CD1c-positive myeloid dendritic cell (primary cell): ENCODE measurements at regions not wholly inside any gene's neighbourhood (a gene's known extent, or its start where the extent isn't known, plus 50 kb on each side); places are given as distances from the start of the nearest gene placed in this dataset.
"Not testable (repeated sequence)": the region's sequence is repeated elsewhere in the genome, so short reads cannot be mapped to it uniquely, and the experiment has no call there.

Source experiments
- DNase-seq: peaks from one replicate; pipeline ENCODE4 v3.0.0-alpha.2; 2016; ENCODE audit errors: extremely low spot score

DNA sequence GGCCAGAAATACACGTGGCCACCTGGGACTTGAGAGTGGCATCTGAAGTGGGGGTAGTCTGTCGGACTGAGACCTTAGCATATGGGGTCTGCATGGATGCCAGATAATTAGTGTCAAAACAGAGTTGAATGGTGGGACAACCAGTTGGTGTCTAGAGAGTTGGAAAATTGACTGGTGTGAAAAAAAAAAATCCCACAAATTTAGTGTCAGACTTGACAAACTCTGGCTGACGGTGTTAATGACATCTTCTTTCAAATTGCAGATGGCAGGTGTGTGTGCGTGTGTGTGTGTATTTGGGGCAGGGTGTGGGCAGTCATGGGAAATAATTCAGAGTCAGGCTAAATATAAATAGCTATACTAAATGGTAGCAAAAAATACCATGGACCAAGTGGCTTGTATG, 365.4 kb upstream of the RGPD4 start:
- no peak for DNase-seq

DNA sequence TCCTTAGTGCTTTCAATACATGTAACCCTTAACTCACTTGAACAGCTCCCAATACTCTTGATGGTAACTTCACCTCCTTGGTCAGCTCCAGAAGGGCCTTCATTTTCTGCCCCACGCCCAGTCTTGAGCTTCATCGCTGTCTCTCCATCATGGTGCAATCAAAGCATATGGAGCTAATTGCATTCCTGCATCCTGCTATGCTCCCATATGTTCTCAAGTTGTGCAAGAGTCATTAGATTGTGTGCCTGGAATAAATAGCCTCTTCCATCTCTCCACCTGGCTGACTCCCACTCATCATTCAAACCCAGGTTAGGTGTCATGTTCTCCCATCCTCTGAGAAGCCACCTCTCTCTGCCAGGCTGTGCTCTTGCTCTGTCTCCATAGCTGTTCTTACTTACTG, 364.5 kb upstream of the RGPD4 start:
- no peak for DNase-seq

DNA sequence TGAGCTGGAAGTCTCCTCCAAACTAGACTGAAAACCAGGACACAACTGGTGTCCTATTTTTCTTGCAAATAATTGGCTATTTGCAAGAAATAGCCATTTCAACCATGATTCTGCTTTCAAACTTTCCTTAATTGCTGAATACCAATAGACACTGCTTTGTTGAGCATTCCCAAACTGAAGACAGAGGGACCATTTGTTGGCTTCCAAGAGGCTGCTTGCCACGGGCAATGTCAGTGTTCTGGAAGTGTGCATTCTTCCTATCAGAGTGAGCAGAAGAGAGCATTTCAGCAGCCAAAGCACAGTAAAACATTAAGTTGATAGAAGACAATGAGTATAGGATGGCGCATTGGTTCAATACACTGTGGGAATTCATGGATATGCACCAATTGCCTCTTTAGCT, 360.5 kb upstream of the RGPD4 start:
- no peak for DNase-seq

DNA sequence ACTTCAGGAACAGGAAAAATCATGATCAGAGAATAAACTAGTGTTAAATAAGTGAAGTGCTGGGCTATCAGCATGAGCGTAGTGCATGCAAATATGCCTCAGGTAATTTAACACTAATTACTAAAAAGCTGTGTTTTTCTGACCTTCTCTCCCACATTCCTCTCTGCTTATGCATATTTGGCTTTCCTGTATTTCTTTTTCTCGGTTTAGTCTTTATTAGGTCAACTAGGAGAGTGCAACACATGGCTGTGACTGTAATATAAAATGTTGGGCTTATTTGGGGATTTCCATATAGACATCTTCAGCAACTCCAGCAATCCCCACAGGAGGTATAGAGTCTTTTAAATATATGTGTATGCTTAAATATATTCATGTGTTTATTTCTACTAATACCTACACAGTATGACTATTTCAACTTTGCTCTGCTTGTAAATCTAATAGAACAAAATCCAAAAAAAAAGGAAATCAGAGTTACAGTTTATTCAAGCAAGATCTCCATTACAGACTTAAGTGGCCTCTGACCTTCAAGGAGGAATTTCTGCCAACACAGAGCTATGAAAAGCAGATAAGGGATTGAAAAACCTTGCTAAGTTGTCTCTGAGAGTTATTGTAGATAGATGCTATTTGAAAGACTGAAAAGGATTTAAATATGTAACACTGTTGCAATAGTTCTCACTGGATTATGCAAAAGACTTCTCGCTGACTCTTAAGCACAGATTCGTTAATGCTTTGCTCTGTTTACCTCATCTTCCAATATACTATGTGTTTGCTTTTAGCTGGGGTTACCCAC, 359.5 kb upstream of the RGPD4 start:
- DNase-seq: no peak

DNA sequence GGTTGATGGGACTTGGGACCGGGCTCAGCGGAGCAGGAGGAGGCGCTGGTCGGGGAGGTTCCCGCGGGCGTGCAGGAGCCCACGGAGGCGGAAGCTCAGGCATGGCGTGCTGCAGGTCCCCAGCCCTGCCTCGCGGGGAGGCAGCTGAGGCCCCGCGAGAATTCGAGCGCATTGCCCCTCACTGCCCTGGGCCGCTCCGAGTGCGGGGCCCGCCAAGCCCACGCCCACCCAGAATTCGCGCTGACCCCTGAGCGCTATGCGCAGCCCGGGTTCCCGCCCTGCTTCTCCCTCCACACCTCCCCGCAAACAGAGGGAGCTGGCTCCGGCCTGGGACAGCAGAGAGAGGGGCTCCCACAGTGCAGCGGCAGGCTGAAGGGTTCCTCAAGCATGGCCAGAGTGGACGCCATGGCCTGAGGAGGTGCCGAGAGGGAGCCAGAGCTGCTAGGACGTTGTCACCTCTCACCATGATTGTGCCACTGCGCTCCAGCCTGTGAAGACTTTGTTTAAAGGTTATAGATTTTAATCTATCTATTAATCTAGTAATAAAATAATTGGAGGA, 357.2 kb upstream of the RGPD4 start:
- DNase-seq: no peak

DNA sequence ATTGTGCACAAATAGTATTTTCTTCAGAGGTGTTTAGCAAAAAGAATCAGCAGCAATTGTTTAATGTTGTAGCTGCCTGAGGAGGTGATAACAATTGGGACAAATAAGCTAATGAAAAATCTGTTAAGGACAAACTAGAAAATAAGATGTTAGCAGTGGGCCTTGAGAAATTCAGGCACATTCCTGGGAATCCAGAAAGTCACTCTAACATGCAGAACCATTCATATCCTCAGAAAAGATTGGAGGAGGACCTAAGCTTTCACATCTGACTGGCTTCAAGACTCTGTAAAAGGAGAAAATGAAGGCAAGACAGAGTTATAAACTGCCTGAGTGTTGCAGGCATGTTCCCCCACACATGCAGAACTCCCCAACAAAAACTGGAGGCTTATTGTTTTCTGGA, 353.5 kb upstream of the RGPD4 start:
- DNase-seq: no peak

DNA sequence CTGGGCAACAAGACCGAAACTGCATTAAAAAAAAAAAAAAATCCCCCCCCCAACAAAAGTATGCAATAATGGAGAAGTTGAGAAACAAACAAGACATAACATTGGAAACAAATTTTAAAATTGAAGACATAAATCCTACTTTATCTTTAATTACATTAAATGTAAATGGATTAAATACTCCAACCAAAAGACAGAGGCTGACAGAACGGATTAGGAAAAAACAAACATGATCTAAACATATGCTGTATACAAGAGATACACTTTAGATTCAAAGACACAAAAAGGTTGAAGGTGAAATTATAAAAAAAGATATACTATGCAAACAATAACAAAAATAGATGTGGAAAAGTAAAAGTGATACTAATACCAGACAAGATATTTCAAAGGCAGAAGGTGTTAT, 350.8 kb upstream of the RGPD4 start:
- DNase-seq: no peak

DNA sequence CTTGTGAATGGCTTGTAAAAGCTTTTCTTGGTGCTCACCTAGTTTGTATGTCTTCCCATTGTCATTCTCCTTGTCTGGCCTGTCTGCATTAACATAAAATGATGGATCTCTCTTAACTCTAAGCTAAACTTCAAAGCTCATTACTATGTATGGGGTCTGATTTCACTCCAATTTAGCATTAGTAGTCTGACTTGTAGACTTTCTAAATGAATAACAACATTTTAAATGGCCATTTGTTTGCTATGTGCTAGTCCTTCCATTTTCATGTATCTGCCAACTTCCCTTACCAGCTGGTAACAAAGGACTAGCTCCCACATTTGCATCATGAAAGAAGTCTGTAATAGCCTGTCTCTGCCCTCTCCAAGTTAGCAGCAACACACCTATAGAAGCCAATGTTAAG, 324.2 kb upstream of the RGPD4 start:
- no peak for DNase-seq

DNA sequence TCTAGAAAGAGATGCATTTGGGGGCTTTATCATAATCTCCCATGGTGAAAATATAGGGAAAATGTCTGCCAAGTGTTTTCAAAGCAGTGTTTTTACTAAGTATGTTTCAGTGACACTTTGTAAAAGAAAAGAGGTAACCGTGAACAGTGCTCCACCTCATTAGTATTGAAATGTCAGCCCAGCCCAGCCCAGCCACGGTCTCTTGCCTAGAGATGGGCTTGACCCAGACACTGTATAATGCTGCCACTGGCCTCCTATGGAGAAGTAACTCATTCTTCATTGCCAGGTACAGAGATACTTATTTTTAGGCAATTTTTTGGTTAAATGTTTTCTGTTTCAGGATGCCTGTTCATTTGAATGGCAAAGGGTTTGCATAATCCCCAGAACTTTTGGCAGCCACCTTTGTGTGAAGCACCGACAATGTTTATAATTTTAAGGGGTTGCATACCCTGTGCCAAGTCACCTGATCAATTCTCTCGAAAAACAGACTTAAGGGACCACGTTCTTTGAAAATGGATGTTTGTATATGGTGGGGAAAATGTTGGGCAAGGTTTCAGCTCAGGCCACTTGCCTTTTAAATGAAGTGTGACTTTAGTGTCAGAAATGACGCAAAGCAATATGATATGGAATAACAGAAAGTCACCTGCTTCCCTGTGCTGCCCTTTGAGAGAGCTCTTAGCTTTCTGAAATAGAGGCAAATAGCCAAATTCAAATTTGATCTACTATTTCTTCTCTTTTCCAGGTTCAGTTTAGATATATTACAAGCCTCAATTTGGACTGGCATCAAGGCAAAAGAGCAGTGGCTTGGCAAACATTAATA, 314.5 kb upstream of the RGPD4 start:
- DNase-seq: no peak

DNA sequence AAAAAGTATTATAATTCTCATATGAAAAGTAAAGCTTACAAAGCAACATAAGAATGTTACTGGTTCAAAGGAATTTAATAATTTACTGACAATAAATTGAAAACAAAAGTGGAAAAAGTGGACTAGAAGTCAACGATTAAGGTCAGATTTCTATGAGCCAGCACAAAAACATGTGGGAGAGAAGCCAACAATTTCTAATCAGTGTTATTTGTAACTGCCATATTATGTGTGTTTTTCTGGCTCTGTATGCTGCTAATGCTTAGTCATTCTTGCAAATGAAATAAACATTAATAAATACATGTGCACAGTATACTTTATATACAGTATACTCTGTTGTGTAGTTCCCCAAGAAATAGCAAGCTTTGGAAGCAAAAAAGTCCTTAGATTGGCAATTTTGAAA, 301.3 kb upstream of the RGPD4 start:
- no peak for DNase-seq

DNA sequence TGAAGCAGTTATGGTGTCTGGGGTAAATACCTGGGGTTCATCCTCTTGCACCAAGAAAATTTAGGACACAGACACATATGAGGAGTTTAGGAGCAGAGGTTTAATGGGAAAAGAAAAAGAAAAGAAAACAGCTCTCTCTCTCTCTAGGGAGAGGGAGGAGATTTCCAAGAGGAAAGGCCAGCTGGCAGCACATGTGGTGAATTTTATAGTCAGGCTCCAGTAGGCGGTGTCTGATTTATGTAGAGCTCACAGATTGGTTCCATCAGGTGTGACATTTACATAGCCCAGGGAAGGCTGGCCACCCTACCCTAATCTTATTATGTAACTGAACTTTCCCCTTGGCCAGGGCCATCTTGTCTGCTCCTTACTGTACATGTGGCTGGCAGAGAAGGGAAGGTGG, 297.5 kb upstream of the RGPD4 start:
- no peak for DNase-seq

DNA sequence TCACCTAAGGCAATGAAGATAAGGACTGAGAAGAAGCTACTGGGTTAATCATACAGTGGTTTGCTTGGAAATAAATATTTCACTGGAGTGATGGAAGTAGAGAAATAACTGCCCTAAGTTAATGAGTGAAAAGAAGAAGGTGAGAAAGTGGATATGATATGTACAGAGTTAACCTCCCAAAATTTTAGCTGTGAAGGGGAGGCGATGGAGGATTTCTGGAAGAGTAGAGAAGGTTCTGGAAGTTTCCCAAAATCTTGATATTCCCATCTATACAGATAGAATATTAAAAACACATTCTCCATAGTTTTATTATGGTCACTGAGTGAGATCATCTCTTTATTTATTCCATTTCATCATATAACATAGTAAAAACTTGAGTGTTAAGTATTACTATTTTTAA, 296.6 kb upstream of the RGPD4 start:
- DNase-seq: no peak

DNA sequence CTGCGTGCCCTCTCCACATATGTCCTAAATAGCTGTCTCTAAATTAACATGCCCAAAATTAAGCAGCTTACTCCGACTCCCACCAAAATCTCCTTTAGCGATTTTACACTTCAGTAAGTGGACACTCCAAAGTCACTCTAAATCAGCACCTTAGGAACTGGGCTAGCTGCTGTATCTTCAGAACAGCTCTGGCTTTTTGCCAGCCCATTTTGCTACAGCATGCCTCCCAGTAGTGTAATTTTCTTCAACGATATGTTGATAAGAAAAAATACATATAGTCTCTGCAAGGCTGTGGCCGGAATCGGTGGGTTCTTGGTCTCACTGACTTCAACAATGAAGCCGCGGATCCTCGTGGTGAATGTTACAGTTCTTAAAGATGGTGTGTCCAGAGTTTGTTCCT, 291.8 kb upstream of the RGPD4 start:
- DNase-seq: no peak

DNA sequence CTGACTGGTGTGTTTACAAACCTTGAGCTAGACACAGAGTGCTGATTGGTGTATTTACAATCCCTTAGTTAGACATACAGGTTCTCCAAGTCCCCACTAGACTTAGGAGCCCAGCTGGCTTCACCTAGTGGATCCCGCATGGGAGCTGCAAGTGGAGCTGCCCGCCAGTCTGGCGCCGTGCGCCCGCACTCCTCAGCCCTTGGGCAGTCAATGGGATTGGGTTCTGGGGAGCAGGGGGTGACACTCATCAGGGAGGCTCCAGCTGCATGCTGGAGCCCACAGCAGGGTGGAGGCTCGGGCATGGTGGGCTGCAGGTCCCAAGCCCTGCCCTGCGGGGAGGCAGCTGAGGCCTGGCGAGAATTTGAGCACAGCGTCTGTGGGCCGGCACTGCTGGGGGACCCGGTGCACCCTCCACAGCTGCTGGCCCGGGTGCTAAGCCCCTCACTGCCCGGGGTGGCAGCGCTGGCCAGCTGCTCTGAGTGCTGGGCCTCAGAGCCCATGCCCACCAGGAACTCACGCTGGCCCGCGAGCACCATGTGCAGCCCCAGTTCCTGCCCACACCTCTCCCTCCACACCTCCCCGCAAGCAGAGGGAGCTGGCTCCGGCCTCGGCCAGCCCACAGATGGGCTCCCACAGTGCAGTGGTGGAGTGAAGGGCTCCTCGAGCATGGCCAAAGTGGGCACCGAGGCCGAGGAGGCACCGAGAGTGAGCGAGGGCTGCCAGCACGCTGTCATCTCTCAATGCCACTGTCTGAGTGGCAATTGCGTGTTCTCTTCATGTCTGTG, 290.6 kb upstream of the RGPD4 start:
- not testable (repeated sequence) for DNase-seq

DNA sequence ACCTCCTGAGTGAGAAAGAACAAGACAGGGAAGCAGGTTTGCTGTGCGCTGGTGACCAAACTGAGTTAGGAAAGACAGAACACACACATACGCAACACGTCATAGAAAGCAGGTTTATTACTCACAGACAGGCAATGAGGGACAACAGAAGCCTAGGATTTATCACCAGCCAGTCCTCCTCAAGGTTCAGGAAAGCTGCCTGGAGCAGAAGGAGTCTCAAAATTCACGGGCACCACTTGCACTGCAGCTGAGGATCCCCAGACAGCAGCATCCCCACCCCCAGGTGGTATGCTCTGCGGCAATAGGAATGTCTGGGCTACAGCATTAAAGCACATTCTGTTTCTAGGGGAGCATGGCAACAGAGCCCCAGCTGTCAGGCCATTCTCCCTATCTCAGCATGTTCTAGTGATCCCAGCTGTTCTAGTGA, 284.4 kb upstream of the RGPD4 start:
- no peak for DNase-seq

DNA sequence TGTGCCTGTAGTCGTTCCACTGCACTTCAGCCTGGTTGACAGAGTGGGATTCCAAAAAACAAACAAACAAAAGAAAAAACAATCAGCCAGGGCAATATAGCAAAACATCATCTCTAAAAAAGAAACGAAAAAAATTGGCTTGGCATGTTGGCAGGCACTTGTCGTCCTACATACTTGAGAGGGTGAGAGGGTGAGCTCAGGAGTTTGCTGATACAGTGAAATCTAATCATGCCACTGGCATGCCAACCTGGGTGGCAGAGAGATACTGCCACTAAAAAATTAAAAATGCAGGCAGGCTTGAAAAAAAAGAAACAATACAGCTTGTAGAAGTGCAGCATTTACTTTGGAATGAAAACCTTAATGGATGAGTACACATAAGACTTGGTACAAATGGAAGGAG, 282.9 kb upstream of the RGPD4 start:
- no peak for DNase-seq

DNA sequence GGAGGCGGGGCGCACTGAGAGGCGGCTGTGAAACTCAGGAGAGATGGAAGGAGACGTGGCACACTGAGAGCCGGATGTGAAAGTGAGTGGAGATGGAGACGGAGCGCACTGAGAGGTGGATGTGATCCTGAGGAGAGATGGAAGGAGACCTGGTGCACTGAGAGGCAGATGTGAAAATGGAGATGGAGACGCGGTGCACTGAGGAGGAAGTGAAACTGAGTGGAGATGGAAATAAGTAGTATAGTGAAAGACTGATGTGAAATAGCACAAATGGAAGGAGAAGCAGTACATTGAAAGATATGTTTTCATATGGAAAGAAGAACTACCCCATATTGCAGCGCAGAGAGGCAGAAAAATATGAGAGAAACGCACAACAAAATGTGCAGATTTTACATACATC, 281.6 kb upstream of the RGPD4 start:
- DNase-seq: no peak

DNA sequence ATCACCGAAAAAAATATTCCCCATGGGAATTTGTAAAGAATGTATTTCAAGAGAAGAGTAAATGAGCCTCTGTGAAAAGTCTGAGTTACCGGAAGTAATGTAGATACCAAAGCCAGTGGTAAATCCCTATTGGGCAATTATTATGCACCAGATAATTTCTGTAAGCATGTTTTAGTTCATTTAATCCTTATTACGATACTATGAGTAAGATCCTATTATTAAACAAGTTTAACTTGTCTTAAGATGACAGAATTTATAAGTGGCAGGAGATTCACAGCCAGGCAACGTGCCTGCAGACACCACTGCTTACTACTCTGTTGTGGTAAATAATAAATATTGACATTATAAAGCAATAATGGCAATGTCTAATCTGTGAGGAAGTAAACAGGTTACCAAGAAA, 280.8 kb upstream of the RGPD4 start:
- DNase-seq: no peak

DNA sequence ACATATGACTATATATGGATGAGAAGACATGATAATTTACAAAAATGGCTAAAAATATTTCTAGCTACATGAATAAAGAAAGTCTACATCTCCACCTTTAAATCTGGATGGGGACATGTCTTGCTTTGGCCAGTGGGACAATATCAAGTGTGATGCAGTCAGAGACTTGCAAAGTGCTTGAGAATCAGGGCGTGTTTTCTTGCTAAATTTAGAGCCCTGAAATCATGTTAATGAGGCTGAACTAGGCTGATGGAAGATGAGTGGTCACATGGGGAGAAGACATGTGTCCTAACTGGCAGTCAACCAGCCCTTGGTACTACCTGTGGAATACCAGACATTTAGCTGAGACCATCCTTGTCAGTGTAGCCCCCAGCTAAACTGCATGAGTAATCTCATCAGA, 278.5 kb upstream of the RGPD4 start:
- DNase-seq: no peak

DNA sequence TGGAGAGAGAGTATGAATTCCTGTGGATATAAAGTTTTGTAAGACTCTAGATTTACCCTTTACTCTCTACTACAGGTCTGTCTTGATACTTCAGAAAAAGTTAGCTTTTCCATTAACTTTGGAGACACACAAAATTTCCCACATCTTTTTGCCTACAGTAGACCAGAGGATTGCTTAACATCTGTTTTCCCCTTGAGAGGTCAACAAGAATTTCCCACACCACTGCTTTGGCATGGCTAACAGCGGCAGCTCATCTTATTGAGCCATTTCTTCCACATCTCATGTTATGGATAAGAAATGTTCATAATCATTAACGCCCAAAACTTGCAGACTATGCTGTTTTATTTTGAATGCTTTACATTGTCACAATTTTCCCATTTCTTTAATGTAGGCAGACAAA, 273.6 kb upstream of the RGPD4 start:
- DNase-seq: no peak

DNA sequence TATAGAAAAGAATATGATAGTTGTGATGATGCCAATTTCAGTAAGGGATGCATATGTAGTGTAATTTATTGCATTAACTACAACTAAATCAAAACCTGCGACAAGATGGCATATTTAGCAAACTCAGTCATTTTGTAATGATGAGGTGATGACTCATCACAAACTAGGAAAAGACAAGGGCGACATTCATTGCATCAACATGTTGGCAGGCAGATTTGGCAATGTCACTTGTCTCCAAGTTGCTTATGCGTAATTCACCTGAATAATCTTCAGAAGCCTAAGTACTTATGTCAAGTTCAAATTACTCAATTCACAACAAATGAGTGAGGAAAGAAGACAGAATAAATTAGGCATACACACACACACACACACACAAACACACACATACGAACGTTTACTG, 273.2 kb upstream of the RGPD4 start:
- DNase-seq: no peak

DNA sequence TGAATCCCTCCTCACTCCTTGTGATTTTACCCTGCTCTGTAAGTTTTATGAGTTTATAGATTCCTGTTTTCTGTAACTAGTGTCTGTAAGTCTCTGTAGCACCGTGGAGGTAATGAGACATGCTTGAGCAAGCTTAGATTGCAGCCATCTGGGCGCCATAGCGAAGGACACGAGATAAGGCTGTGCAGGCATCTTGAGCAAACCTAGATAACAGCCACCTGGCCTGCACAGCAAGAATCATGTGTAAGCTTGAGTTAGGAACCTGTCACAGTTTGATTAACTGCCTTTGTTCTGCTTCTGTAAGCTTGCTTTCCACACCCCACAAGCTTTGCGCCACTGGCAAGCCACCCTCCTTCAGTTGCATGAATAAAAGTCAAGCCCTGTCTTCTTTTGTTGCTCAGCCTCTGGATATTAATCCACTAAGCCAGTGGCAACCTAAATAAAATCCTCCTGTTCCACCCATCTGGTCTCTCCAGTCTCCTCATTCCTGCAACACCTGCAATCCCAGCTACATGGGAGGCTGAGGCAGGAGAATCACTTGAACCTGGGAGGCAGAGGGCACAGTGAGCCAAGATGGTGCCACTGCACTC, 270.6 kb upstream of the RGPD4 start:
- DNase-seq: no peak
